ENCODE measurements at regions not wholly inside any gene's neighbourhood (a gene's known extent, or its start where the extent isn't known, plus 50 kb on each side); places are given as distances from the start of the nearest gene placed in this dataset.
A peak's percentile ranks its signal among the peaks of the same experiment; 100 is the strongest.

GRCh38 chr5:21402089-21402488 is 1414.1 kb upstream of the CDH18 start (continued):
- TF ChIP-seq ZNF704 (tag by site-specific recombination; IDR thresholded peaks at IDR 0.05): 0 out of 2 replicates have a peak, but pooled peaks have one; percentile 33
- TF ChIP-seq ZNF555 (tag by site-specific recombination; conservative IDR thresholded peaks at IDR 0.05): peak; percentile 85
- TF ChIP-seq ZNF560 (tag by site-specific recombination; IDR thresholded peaks at IDR 0.05; ENCODE audit: borderline replicate concordance): peak; percentile 49; the same call in 1 of the 2 replicates
- TF ChIP-seq ZNF510 (tag by site-specific recombination; IDR thresholded peaks at IDR 0.05; ENCODE audit: insufficient replicate concordance): peak; percentile 68
- TF ChIP-seq ZNF518A (tag by site-specific recombination; conservative IDR thresholded peaks at IDR 0.05; ENCODE audit: low read depth): peak; percentile 74
- peak; percentile 65 for TF ChIP-seq REST (tag by site-specific recombination; IDR thresholded peaks at IDR 0.05)
- peak; percentile 64; the same call in 1 of the 2 replicates for TF ChIP-seq ZNF266 (tag by site-specific recombination; IDR thresholded peaks at IDR 0.05; ENCODE audit: low read depth)
- peak; percentile 90; the same call in 1 of the 2 replicates for TF ChIP-seq ZNF138 (tag by site-specific recombination; IDR thresholded peaks at IDR 0.05; ENCODE audit: borderline replicate concordance)
- TF ChIP-seq ZNF664 (tag by site-specific recombination; IDR thresholded peaks at IDR 0.05): peak; percentile 34; the same call in 1 of the 2 replicates
- peak; percentile 80; the same call in 1 of the 2 replicates for TF ChIP-seq ZNF394 (tag by site-specific recombination; IDR thresholded peaks at IDR 0.05; ENCODE audit: borderline replicate concordance)
- TF ChIP-seq ZBTB8A (tag by site-specific recombination; IDR thresholded peaks at IDR 0.05): peak; percentile 62
- 0 out of 2 replicates have a peak, but pooled peaks have one; percentile 46 for TF ChIP-seq AEBP2 (tag by site-specific recombination; IDR thresholded peaks at IDR 0.05; ENCODE audit: borderline replicate concordance)
- 0 out of 2 replicates have a peak, but pooled peaks have one; percentile 34 for TF ChIP-seq ZNF223 (tag by site-specific recombination; IDR thresholded peaks at IDR 0.05)
- peak; percentile 85 for TF ChIP-seq ZNF354C (tag by site-specific recombination; IDR thresholded peaks at IDR 0.05; ENCODE audit: borderline replicate concordance, low read depth)
- peak; percentile 72 for TF ChIP-seq ZNF140 (tag by site-specific recombination; IDR thresholded peaks at IDR 0.05)
- TF ChIP-seq ZNF530 (tag by site-specific recombination; IDR thresholded peaks at IDR 0.05; ENCODE audit: low read depth): 0 out of 2 replicates have a peak, but pooled peaks have one; percentile 10
